ENCODE measurements at regions not wholly inside any gene's neighbourhood (a gene's known extent, or its start where the extent isn't known, plus 50 kb on each side); places are given as distances from the start of the nearest gene placed in this dataset.

- ChIA-PET POLR2A (no interaction called here), CTCF (no interaction called here)
These were observed 250.8 kb upstream of the KLF4 start for GRCh38 chr9:107740088-107740980.

- CTCF ChIA-PET = no interaction called here
- POLR2A ChIA-PET = no interaction called here
These were observed 250.1 kb upstream of the KLF4 start for GRCh38 chr9:107739601-107740082.

- ChIA-PET CTCF (no interaction called here), POLR2A (no interaction called here)
These were observed 249.2 kb upstream of the KLF4 start for GRCh38 chr9:107738789-107739188.

- ChIA-PET CTCF (no interaction called here), POLR2A (no interaction called here)
These were observed 248.6 kb upstream of the KLF4 start for GRCh38 chr9:107737987-107738743.

GRCh38 chr9:107737610-107737986 is 248.0 kb upstream of the KLF4 start:
- ChIA-PET CTCF (no interaction called here), POLR2A (no interaction called here)

- POLR2A ChIA-PET = no interaction called here
These were observed 246.3 kb upstream of the KLF4 start for GRCh38 chr9:107735821-107736220.

GRCh38 chr9:107734256-107735013 is 244.9 kb upstream of the KLF4 start:
- POLR2A ChIA-PET = no interaction called here
- CTCF ChIA-PET = no interaction called here

More at GRCh38 chr9:107735821-107736220, 246.3 kb upstream of the KLF4 start:
- CTCF ChIA-PET = no interaction called here

- CTCF ChIA-PET = no interaction called here
- POLR2A ChIA-PET = no interaction called here
These were observed 243.9 kb upstream of the KLF4 start for GRCh38 chr9:107733523-107733894.

GRCh38 chr9:107732781-107733522 is 243.4 kb upstream of the KLF4 start:
- ChIA-PET CTCF (no interaction called here), POLR2A (no interaction called here)

- CTCF ChIA-PET = no interaction called here
- POLR2A ChIA-PET = no interaction called here
These were observed 241.7 kb upstream of the KLF4 start for GRCh38 chr9:107731115-107731762.

GRCh38 chr9:107730666-107731065 is 241.1 kb upstream of the KLF4 start:
- POLR2A ChIA-PET = no interaction called here
- CTCF ChIA-PET = interaction anchor here (0.6 kb wide), 1 partner anchor 9 kb away, joined by 3 read pairs; no protein-coding TSS in a partner anchor

- ChIA-PET POLR2A (no interaction called here), CTCF (no interaction called here)
These were observed 237.7 kb upstream of the KLF4 start for GRCh38 chr9:107727086-107727780.

- ChIA-PET CTCF (no interaction called here), POLR2A (no interaction called here)
These were observed 233.4 kb upstream of the KLF4 start for GRCh38 chr9:107723015-107723414.

- ChIA-PET CTCF (interaction anchor here (1.0 kb wide), 1 partner anchor 9 kb away, joined by 3 read pairs; no protein-coding TSS in a partner anchor), POLR2A (no interaction called here)
These were observed 232.2 kb upstream of the KLF4 start for GRCh38 chr9:107721705-107722245.

- POLR2A ChIA-PET = no interaction called here
- CTCF ChIA-PET = no interaction called here
These were observed 230.9 kb upstream of the KLF4 start for GRCh38 chr9:107720501-107720900.

- POLR2A ChIA-PET = no interaction called here
- CTCF ChIA-PET = no interaction called here
These were observed 228.2 kb upstream of the KLF4 start for GRCh38 chr9:107717529-107718314.

- CTCF ChIA-PET = no interaction called here
- POLR2A ChIA-PET = no interaction called here
These were observed 226.2 kb upstream of the KLF4 start for GRCh38 chr9:107715740-107716139.

- ChIA-PET CTCF (no interaction called here), POLR2A (no interaction called here)
These were observed 223.9 kb upstream of the KLF4 start for GRCh38 chr9:107713470-107713869.

Data from activated CD8-positive, alpha-beta memory T cell treated with anti-CD3 and anti-CD28 coated beads for 36 hours (primary cell).